ENCODE measurements at regions not wholly inside any gene's neighbourhood (a gene's known extent, or its start where the extent isn't known, plus 50 kb on each side); places are given as distances from the start of the nearest gene placed in this dataset.

DNA sequence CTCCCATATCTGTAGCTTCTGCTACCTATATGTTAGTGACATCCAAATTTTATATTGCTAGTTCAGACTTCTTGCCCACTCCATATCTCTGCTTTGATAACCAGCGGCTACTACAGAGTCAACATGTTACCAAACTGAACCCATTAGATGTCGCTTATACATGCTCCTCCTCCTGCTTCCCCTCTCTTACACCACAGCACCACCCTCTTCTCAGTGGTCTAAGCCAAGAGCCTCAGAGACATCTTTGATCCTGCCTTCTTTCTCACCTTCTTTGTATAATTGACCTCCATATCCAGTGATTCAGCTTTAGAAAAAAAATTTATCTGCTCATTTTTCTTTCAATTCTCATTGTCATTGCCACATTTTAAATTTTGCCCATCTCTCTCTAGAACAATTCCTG lies 408.2 kb upstream of the TLE4 start:
- TF ChIP-seq, protein P1, sequence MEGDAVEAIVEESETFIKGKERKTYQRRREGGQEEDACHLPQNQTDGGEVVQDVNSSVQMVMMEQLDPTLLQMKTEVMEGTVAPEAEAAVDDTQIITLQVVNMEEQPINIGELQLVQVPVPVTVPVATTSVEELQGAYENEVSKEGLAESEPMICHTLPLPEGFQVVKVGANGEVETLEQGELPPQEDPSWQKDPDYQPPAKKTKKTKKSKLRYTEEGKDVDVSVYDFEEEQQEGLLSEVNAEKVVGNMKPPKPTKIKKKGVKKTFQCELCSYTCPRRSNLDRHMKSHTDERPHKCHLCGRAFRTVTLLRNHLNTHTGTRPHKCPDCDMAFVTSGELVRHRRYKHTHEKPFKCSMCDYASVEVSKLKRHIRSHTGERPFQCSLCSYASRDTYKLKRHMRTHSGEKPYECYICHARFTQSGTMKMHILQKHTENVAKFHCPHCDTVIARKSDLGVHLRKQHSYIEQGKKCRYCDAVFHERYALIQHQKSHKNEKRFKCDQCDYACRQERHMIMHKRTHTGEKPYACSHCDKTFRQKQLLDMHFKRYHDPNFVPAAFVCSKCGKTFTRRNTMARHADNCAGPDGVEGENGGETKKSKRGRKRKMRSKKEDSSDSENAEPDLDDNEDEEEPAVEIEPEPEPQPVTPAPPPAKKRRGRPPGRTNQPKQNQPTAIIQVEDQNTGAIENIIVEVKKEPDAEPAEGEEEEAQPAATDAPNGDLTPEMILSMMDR (conservative IDR thresholded peaks at IDR 0.05; ENCODE audit: low read depth, low read length): no peak
- no peak for DNase-seq (ENCODE audit: low read depth)

GRCh38 chr9:79164406-79164805 lies 407.4 kb upstream of the TLE4 start:
- H3K4me3 ChIP-seq (ENCODE audit: low read depth, low read length): no peak overlapping the region
- TF ChIP-seq, protein P1 (conservative IDR thresholded peaks at IDR 0.05; ENCODE audit: low read depth, low read length): no peak
- no peak for DNase-seq (ENCODE audit: low read depth)

More for the DNA sequence above, 408.2 kb upstream of the TLE4 start:
- no peak overlapping the region for H3K4me3 ChIP-seq (ENCODE audit: low read depth, low read length)

GRCh38 chr9:79165020-79165780 lies 406.6 kb upstream of the TLE4 start:
- TF ChIP-seq, protein P1 (conservative IDR thresholded peaks at IDR 0.05; ENCODE audit: low read depth, low read length): no peak
- peak; percentile 43 for DNase-seq (ENCODE audit: low read depth)
- H3K4me3 ChIP-seq (ENCODE audit: low read depth, low read length): no peak overlapping the region

DNA sequence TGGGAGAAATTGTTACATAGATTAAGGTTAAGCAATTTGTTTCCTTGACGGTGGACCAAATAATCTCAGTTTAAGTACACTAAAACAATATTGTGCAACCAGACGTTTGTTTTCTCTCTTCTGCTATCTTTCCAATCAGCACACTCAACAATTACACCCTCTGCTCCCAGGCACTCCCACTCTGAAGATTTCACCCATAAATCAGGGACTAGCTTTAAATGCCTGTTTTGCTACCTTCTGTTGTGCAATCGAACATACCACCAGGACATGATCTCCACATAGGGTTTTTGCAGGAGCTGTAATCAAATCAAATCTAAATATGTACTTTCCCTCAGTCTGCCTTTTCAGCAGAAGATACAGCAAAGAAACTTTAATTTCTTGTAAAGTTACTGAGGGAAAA lies 405.8 kb upstream of the TLE4 start:
- TF ChIP-seq, protein P1 (conservative IDR thresholded peaks at IDR 0.05; ENCODE audit: low read depth, low read length): no peak
- peak; percentile 36 for DNase-seq (ENCODE audit: low read depth)
- H3K4me3 ChIP-seq (ENCODE audit: low read depth, low read length): no peak overlapping the region

DNA sequence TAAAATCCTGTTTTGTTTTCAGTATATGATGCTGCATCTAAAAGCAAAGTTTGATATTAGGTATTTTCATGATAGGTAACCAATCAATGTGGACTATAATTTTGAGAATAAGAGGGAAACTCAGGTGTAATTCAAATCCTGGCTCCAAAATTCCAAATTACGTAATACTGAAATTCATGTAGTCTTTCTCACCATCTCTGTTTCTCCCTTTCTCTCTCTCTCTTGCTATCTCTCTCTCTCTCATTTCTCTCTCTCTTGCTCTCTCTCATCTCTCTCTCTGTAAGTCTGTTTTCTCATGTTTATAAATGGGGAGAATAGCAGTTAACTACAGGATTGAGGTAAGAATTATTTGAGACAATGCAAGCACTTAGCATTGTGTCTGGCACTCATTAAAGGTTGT lies 401.1 kb upstream of the TLE4 start:
- TF ChIP-seq, protein P1 (conservative IDR thresholded peaks at IDR 0.05; ENCODE audit: low read depth, low read length): no peak
- H3K4me3 ChIP-seq (ENCODE audit: low read depth, low read length): no peak overlapping the region
- no peak for DNase-seq (ENCODE audit: low read depth)

DNA sequence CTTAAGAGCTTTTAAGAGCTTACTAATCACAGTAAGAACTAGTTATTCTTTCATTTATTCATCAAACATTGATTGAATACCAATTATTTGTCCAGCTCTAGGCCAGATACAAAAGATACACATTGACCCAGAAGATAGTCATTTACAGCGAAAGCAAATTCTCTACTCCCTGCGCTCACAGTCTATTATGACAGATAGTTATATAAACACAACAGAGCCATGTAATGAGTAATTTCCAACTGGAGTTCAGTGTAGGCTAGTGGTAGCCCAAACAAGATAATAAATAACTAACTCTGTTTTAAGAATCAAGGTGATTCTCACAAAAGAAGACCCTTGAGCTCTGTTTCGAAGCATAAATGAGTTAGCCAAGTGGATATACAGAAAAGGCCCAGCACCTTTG lies 397.8 kb upstream of the TLE4 start:
- DNase-seq (ENCODE audit: low read depth): no peak
- no peak overlapping the region for H3K4me3 ChIP-seq (ENCODE audit: low read depth, low read length)
- TF ChIP-seq, protein P1 (conservative IDR thresholded peaks at IDR 0.05; ENCODE audit: low read depth, low read length): no peak
